HG02938 (cell line): ENCODE measurements at regions not wholly inside any gene's neighbourhood (a gene's known extent, or its start where the extent isn't known, plus 50 kb on each side); places are given as distances from the start of the nearest gene placed in this dataset.

Source experiments
- ATAC-seq: cut with Tn5 transposase; IDR thresholded peaks from one replicate; pipeline ENCODE4 v1.9.1; 2021; ENCODE audit warnings: mild to moderate bottlenecking, moderate library complexity; ENCODE audit not compliant: unreplicated experiment

GRCh38 chr4:152039023-152039481 lies 278.2 kb upstream of the GATB start:
- ATAC-seq, result no peak

- no peak for ATAC-seq
These were observed 277.4 kb upstream of the GATB start for GRCh38 chr4:152038238-152038637.

GRCh38 chr4:152037435-152037834 lies 276.6 kb upstream of the GATB start:
- no peak for ATAC-seq

- ATAC-seq, result no peak
These were observed 272.8 kb upstream of the GATB start for GRCh38 chr4:152033621-152034020.

GRCh38 chr4:152032722-152033131 lies 271.9 kb upstream of the GATB start:
- no peak for ATAC-seq

- no peak for ATAC-seq
These were observed 268.8 kb upstream of the GATB start for GRCh38 chr4:152029631-152030030.

GRCh38 chr4:152028131-152028530 lies 267.3 kb upstream of the GATB start:
- no peak for ATAC-seq

GRCh38 chr4:152024881-152025280 lies 264.1 kb upstream of the GATB start:
- ATAC-seq, result no peak

GRCh38 chr4:152023674-152024073 lies 262.9 kb upstream of the GATB start:
- no peak for ATAC-seq

- no peak for ATAC-seq
These were observed 261.7 kb upstream of the GATB start for GRCh38 chr4:152022543-152022942.

- no peak for ATAC-seq
These were observed 261.1 kb upstream of the GATB start for GRCh38 chr4:152021788-152022438.

GRCh38 chr4:152020073-152020472 lies 259.3 kb upstream of the GATB start:
- ATAC-seq, result no peak

- no peak for ATAC-seq
These were observed 255.5 kb upstream of the GATB start for GRCh38 chr4:152016303-152016620.

GRCh38 chr4:152015597-152016302 lies 254.9 kb upstream of the GATB start:
- no peak for ATAC-seq

- peak; percentile 74 for ATAC-seq
These were observed 253.5 kb upstream of the GATB start for GRCh38 chr4:152014280-152014679.

- no peak for ATAC-seq
These were observed 250.7 kb upstream of the GATB start for GRCh38 chr4:152011469-152011868.

GRCh38 chr4:152010710-152011079 lies 249.9 kb upstream of the GATB start:
- ATAC-seq, result no peak

- ATAC-seq, result no peak
These were observed 249.3 kb upstream of the GATB start for GRCh38 chr4:152009983-152010709.

GRCh38 chr4:152009031-152009670 lies 248.3 kb upstream of the GATB start:
- ATAC-seq, result no peak

GRCh38 chr4:152007111-152007510 lies 246.3 kb upstream of the GATB start:
- no peak for ATAC-seq

GRCh38 chr4:152004801-152005200 lies 244.0 kb upstream of the GATB start:
- no peak for ATAC-seq

GRCh38 chr4:152000518-152000917 lies 239.7 kb upstream of the GATB start:
- ATAC-seq, result no peak
